ENCODE measurements at regions not wholly inside any gene's neighbourhood (a gene's known extent, or its start where the extent isn't known, plus 50 kb on each side); places are given as distances from the start of the nearest gene placed in this dataset.

DNA sequence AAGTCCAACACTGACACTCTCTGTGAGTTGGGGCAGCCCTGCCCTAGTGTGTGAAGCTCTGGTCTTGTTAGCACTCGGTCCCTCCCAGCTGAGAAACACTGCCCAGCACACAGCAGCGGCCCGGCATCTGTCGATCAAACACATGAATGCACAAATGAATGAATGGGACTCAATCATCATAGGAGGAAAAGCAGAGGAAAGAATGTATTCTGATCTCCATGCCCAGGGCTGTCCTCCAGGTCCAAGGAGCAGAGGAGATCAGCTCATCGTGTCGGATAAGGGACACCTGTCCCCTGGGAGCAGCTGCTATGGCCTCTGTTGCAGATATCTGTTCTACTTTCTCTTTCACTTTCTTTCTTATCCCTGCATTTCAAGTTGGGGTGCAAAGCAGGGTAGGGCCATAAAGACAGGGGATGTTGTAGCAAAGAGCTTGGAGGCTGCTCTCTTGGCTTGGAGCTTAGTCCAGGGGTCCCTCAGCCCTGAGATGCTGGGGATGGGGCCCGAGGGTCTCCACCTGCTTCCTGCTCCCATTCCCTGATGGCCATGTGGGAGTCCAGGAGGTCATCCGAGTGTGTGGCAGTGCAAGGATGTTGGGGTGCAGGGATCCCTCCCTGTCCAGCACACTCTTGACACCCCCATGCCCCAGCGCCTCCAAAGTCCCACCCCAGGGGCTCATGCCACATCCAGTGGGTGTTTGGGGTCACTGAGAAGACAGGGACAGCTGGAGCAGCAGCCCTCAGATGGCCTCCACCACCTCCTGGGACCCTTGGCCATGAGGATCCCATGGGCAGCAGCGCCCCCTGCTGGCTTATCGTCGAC is 88.2 kb downstream of the IRF8 start:
- peaks cover 1% of the 10 kb centered on the region for H3K27me3 Mint-ChIP-seq
- H3K27ac Mint-ChIP-seq = peak overlapping the region; percentile 81 to 91 (median 87)
- no peaks in the 10 kb centered on the region for H3K9me3 Mint-ChIP-seq
- no peaks in the 10 kb centered on the region for H3K36me3 Mint-ChIP-seq
- H3K4me1 Mint-ChIP-seq = peaks cover 70 to 75% (median 74%) of the 10 kb centered on the region in 3 donors
- H3K4me3 Mint-ChIP-seq = peak overlapping the region; percentile 58 to 96 (median 84)

DNA sequence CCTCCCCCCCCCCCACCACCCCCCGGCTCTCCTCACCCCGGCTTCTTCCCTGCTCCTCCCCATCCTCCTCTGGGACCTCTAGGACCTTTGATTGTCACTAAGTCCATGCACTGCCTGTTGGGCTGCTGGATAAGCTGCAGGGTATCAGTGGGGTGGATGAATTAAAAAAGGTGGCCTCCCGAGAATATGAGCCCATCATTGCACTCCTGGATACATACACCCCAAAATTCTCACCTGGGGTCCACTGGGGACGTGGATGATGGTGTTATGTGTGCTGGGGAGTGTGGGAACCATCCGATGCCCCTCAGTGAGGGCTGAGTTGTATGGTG is 88.8 kb downstream of the IRF8 start:
- no peaks in the 10 kb centered on the region for H3K36me3 Mint-ChIP-seq
- H3K27ac Mint-ChIP-seq = peak overlapping the region; percentile 92 to 97 (median 96)
- H3K9me3 Mint-ChIP-seq = no peaks in the 10 kb centered on the region
- peaks cover 66 to 75% (median 74%) of the 10 kb centered on the region in 3 donors for H3K4me1 Mint-ChIP-seq
- H3K4me3 Mint-ChIP-seq = peak overlapping the region; percentile 21 to 94 (median 68)
- H3K27me3 Mint-ChIP-seq = peaks cover 1% of the 10 kb centered on the region

DNA sequence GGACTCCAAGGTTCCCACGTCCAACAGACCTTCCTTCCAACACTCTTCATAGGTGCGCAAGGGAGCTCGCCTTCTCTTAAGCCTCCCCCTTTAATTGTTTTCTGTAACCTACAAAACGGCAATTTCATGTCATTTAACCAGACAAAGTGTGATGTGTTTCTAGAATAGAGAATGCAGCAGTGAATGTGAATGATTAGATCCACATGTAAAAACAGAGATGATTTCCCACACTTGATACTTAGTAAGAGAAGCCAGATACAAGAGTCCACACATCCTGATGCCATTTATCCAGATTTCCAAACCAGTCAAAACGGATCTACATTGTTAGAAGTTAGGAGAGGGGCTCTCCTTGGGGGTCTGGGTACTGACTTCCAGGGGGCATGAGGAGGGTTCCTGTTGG is 89.3 kb downstream of the IRF8 start:
- Mint-ChIP-seq H3K27ac (peak overlapping the region; percentile 92 to 97 (median 96)), H3K4me3 (peak overlapping the region; percentile 69 to 94 (median 82)), H3K36me3 (no peaks in the 10 kb centered on the region), H3K9me3 (no peaks in the 10 kb centered on the region), H3K27me3 (peaks cover 1% of the 10 kb centered on the region), H3K4me1 (peaks cover 65 to 77% (median 74%) of the 10 kb centered on the region in 3 donors)

DNA sequence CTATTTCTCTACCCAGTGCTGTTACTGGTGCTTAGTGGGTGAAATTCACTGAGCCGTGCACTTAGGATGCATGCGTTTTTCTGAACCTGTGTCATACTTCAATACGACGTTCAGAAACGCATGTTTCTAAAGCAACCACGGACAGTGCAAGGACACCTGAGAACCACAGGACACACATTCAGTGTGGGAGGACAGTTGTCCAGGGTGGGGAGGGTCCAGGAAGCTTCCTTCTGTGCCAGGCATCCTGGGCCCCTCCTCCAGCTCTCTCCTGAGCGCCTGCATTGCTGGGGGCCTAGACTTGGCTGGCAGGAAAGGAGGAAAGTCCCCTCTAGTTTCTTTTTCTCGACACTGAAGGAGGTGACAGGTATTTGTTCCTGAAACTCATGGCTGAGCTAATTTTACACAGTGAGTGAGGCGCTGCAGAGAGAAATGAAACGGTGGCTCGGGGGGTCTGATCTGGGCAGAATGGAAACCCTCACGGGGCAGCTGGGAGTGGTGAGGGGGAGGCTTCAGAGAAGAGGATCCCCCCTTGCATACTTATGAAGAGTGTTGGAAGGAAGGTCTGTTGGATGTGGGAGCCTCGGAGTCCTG is 89.9 kb downstream of the IRF8 start:
- no peaks in the 10 kb centered on the region for H3K36me3 Mint-ChIP-seq
- no peaks in the 10 kb centered on the region for H3K9me3 Mint-ChIP-seq
- H3K27me3 Mint-ChIP-seq = peaks cover 1% of the 10 kb centered on the region
- peak overlapping the region; percentile 69 to 94 (median 82) for H3K4me3 Mint-ChIP-seq
- H3K4me1 Mint-ChIP-seq = peaks cover 65 to 77% (median 74%) of the 10 kb centered on the region in 3 donors
- H3K27ac Mint-ChIP-seq = peak overlapping the region; percentile 92 to 97 (median 96)

DNA sequence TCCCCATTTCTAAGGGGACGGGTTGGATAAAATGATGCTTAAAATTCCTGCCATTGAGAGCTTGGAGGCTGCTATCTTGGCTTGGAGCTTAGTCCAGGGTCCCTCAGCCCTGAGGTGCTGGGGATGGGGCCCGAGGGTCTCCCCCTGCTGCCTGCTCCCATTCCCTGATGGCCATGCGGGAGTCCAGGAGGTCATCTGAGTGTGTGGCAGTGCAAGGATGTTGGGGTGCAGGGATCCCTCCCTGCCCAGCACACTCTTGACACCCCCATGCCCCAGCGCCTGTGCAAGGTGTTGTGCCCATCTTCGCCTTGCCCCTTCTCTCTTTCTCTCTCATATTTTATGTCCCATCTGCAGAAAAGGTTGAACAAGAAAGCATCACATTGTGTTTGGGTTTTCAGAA is 90.4 kb downstream of the IRF8 start:
- H3K4me3 Mint-ChIP-seq = peak overlapping the region; percentile 69 to 94 (median 83)

DNA sequence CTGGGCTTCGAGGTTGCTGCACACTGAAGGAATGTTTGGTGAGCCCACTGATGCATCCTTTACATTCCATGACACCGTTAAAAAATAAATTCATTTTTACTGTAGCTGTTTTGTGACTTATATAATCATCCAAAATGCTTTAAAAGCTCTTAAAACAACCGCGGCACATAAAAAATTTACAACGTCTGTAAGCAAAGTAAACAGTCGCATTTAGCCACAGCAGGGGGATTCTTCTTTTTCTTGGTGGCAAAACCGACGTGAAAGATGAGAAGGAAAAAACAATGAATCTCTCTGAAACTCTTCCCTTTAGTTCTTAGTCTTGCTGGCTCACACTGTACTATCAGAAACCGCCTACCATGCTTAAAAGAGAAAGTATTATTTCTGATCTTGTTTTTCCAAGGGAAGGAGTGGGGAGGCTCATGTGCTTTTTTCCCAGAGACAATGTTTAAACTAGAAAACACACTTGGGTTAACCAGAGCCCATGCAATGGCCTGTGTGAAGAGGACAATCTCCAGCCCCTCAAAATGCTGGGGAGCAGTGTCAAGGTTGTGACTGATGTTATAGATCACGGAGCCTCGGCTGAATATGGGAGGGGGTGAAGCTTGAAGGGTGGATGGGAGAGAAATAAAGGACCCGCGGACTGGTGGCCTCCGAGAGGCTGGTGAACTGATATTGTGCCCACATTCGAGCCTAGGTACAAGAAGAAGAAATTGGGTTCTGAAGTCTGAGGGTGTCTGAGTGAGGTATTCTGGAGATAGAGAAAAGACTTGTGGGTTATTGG is 91.1 kb downstream of the IRF8 start:
- H3K27ac Mint-ChIP-seq = peak overlapping the region; percentile 78 to 97 (median 92)
- H3K36me3 Mint-ChIP-seq = no peaks in the 10 kb centered on the region
- peak overlapping the region; percentile 2 to 94 (median 76) for H3K4me3 Mint-ChIP-seq
- H3K4me1 Mint-ChIP-seq = peaks cover 61 to 77% (median 71%) of the 10 kb centered on the region in 3 donors
- no peaks in the 10 kb centered on the region for H3K27me3 Mint-ChIP-seq
- H3K9me3 Mint-ChIP-seq = no peaks in the 10 kb centered on the region

More for the DNA sequence above, 90.4 kb downstream of the IRF8 start:
- no peaks in the 10 kb centered on the region for H3K36me3 Mint-ChIP-seq
- H3K27me3 Mint-ChIP-seq = peaks cover under 1% of the 10 kb centered on the region
- no peaks in the 10 kb centered on the region for H3K9me3 Mint-ChIP-seq
- peaks cover 63 to 77% (median 71%) of the 10 kb centered on the region in 3 donors for H3K4me1 Mint-ChIP-seq
- peak overlapping the region; percentile 92 to 97 (median 96) for H3K27ac Mint-ChIP-seq

DNA sequence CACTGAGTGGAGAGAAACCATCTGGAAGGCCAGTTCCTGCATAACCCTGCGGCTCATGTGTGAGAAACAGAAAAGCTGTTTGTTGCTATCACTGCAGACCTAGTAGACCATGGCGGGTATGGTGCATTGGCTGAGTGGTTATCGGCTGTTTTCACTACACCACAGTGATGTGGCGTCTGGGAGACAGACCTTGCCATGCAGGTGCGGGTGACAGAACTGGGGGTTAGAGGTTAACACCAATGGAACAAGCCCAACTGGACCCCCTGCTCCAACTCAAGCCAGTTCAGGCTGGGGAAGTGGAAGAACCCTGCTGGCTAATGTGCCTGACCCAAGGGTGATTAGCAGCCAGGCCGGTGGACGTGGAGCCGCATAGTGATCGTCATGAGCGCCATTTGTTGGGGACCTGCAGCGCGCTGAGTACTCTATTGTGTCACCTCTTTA is 91.9 kb downstream of the IRF8 start:
- Mint-ChIP-seq H3K27me3 (no peaks in the 10 kb centered on the region), H3K4me1 (peaks cover 61 to 77% (median 73%) of the 10 kb centered on the region in 3 donors), H3K9me3 (no peaks in the 10 kb centered on the region), H3K4me3 (peak overlapping the region in 3 of 4 donors; percentile 67 to 88 (median 76)), H3K27ac (peak overlapping the region; percentile 78 to 97 (median 92)), H3K36me3 (no peaks in the 10 kb centered on the region)

DNA sequence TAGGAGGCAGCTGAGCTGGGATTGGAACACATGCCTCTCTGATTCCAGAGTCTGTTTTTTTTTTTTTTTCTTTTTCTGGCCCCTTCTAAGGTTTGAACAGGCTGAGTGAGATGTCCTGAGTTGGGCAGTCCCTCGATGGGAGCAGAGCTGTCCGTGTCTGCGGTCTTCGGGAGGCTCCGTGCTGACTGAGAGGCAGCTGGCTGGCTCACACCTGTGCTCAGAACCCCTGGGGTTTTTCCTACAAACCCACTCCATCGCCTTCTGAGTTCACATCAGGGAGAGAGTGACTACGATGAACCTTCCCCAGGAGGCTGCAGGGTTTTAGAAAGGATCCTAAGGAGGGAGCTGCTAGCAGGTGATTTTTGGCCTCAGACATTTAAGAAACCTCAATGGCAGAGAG is 92.5 kb downstream of the IRF8 start:
- H3K27me3 Mint-ChIP-seq = no peaks in the 10 kb centered on the region
- no peaks in the 10 kb centered on the region for H3K36me3 Mint-ChIP-seq
- H3K9me3 Mint-ChIP-seq = no peaks in the 10 kb centered on the region
- H3K4me1 Mint-ChIP-seq = peaks cover 64 to 79% (median 78%) of the 10 kb centered on the region in 3 donors
- peak overlapping the region; percentile 78 to 97 (median 92) for H3K27ac Mint-ChIP-seq
- H3K4me3 Mint-ChIP-seq = peak overlapping the region in 2 of 4 donors; percentile 67 to 76

DNA sequence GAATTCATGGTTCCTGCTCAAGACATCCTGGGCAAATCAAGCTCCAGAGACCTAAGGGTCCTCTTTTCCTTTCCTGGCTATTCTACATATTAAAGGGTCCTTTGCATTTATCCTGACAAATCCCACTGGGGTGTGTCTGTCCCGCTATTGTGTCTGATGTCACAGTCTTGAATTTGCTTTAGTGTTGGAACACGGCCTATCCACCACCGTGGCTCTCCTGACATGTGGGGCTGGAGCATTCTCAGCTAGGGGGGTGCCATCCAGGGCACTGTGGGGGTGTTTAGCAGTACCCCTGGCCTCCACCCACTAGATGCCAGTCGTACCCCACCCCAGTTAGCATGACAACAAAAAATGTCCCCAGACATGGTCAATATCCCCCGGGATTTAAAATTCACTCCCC is 92.9 kb downstream of the IRF8 start:
- Mint-ChIP-seq H3K9me3 (no peaks in the 10 kb centered on the region), H3K36me3 (no peaks in the 10 kb centered on the region), H3K4me1 (peaks cover 60 to 78% (median 77%) of the 10 kb centered on the region in 3 donors), H3K27me3 (no peaks in the 10 kb centered on the region), H3K4me3 (peak overlapping the region in 2 of 4 donors; percentile 8 to 58), H3K27ac (peak overlapping the region in 2 of 3 donors; percentile 67 to 78)

DNA sequence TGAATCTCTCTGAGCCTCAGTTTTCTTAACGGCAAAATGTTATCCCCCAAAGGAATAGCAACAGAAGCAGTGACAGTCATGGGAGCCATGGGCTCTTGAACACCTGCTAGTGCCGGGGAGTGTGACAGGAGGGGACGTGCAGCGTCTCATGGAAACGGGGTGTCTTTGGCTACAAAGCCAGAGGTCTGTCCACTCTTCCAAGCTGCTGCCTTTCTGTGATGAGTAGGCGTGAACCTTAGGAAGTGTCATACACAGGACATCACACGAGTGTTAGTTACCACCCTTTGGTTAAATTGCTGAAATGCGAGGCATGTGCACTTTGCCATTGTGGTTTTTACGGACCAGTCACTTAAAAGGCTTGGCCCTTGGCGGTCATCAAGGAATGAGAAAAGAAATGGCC is 93.4 kb downstream of the IRF8 start:
- Mint-ChIP-seq H3K4me1 (peaks cover 57 to 76% (median 74%) of the 10 kb centered on the region in 3 donors), H3K36me3 (no peaks in the 10 kb centered on the region), H3K9me3 (no peaks in the 10 kb centered on the region), H3K27me3 (no peaks in the 10 kb centered on the region), H3K27ac (peak overlapping the region; percentile 35 to 78 (median 67)), H3K4me3 (peak overlapping the region in 2 of 4 donors; percentile 8 to 58)

DNA sequence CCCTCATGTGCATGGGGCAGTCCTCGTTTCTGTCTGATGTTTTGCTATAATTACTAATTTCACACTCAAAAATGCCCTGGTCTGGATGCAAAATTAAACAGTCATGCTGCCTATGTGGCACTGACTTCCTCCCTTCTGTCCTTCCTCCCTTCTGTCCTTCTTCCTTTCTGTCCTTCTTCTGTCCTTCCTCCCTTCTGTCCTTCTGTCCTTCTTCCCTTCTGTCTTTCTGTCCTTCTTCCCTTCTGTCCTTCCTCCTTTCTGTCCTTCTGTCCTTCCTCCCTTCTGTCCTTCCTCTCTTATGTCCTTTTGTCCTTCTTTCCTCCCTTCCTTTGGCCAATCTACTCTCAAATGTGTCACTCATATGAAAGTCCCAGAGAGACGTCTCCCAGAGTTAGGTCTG is 93.8 kb downstream of the IRF8 start:
- H3K4me1 Mint-ChIP-seq = peaks cover 56 to 75% (median 73%) of the 10 kb centered on the region in 3 donors
- H3K9me3 Mint-ChIP-seq = no peaks in the 10 kb centered on the region
- no peaks in the 10 kb centered on the region for H3K36me3 Mint-ChIP-seq
- peak overlapping the region in 2 of 3 donors; percentile 67 to 78 for H3K27ac Mint-ChIP-seq
- no peaks in the 10 kb centered on the region for H3K27me3 Mint-ChIP-seq
- H3K4me3 Mint-ChIP-seq = peak overlapping the region in 3 of 4 donors; percentile 5 to 61 (median 8)

DNA sequence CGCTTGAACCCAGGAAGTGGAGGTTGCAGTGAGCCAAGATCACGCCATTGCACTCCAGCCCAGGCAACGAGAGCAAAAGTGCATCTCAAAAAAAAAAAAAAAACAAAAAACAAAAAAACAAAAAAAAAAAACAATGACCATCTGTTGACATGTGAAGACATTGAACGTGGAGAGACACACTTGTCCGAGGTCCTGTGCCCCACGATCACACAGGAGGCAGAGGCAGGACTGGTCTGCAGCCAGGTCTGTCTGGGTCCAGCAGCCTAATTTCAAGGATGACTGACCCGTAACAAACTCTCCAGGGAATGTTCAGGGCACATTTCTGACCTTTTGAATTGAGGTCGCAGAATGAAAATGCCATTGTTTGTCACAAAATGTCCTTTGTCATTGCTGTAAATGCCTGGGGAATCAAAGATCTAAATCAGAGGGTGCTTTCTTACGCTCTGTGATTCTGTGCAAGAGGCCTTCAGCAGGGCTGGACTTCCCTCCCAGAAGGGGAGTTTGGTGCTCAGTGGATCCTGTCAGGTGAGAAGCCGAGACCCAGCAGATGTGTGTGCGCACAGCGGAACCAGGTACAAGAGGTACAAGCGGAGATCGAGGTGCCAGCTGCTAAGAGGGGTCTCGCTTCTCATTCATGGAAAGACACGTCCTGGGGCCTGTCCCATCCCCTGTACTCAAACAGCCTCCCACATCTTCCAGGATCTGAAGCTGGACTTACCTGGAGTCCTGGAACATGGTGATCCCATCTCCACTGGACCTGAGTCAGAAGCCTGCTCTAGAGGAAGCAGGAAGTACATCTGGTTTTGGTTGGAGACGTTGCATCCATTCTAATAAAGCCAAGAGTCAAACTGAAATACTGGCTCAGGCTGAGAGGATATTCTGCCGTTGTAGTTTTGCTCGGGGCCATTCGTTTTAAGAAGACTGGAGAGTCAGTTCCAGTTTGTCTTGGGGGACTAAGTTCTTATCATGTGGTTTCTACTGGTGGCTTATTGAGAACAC is 95.8 kb downstream of the IRF8 start:
- H3K4me3 Mint-ChIP-seq = peak overlapping the region; percentile 80 to 91 (median 87)
- peak overlapping the region; percentile 88 to 96 (median 95) for H3K27ac Mint-ChIP-seq
- H3K9me3 Mint-ChIP-seq = no peaks in the 10 kb centered on the region
- no peaks in the 10 kb centered on the region for H3K36me3 Mint-ChIP-seq
- peaks cover 48 to 73% (median 64%) of the 10 kb centered on the region in 3 donors for H3K4me1 Mint-ChIP-seq
- no peaks in the 10 kb centered on the region for H3K27me3 Mint-ChIP-seq

DNA sequence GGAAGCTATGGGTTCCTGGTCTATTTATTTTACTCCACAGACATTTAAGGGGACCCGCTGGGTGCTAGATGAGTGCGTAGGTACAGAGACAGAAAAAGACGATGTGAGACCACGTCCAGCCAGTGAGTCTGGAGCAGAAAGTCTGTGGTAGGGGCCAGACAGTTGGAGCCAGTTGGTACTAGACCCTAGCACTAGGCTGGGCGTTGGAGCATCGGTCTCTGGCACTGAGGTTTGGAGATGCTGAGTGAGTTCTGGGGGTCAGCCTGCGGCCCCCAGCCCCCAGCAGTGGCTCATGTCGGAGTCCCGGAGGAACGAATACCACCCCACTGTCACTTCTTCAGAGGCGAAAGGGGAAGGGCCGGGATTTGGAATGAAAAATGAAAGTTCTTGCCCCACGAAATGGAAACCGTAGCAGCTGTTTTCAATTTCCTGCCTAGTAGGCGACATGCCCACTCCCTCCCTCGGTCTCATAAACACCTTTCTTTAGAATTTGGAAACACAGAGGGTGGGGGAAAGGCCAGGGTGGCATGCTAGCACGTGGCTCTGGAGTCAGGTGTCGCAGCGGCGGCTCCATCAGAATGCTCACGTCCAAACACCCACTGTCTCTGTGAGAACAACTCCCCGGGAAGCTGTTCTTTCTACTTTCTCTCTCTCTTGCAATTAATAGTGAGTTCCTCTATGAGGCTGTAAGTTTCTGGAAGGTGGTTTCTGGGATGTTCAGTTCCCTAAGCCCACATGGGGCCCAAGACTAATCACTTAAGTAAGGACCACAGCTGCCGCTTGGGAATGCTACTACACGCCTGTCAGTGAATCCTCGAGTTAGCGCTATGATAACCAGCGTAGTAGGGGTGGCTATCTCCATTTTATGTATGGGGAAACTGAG is 96.8 kb downstream of the IRF8 start:
- Mint-ChIP-seq H3K9me3 (no peaks in the 10 kb centered on the region), H3K27ac (peak overlapping the region; percentile 88 to 96 (median 95)), H3K4me1 (peaks cover 45 to 67% (median 60%) of the 10 kb centered on the region in 3 donors), H3K36me3 (no peaks in the 10 kb centered on the region), H3K4me3 (peak overlapping the region; percentile 80 to 91 (median 87)), H3K27me3 (no peaks in the 10 kb centered on the region)

Measured in IgD-negative memory B cell (primary cell).